ENCODE measurements at regions not wholly inside any gene's neighbourhood (a gene's known extent, or its start where the extent isn't known, plus 50 kb on each side); places are given as distances from the start of the nearest gene placed in this dataset.

DNA sequence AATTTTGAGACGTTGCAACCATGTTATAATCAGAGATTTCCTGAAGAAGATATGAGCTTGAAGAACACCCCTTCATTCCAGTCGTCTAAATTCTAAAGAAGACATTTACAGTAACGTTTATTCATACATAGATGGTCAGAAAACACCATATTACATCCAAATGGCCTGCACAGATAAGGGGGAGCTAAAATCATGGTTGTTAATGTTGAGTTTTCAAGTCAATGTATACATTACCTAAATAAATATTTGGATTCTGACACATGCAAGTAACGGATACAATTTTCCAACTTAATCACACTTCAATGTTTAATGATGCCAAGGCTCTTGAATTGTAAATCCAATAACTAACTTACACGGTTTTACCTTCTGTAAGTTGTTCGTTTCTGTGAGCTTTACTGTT, 318.4 kb downstream of the SLC6A15 start:
- Histone ChIP-seq H3K36me3 (replicated peaks; ENCODE audit: low read depth, low read length) (no peaks in the 10 kb centered on the region), H3K4me3 (ENCODE audit: low read length) (no peak overlapping the region), H3K4me1 (ENCODE audit: low read length) (no peaks in the 10 kb centered on the region), H3K27me3 (ENCODE audit: low read depth, low read length) (no peaks in the 10 kb centered on the region), H3K9me3 (ENCODE audit: insufficient read depth, low read length) (no peaks in the 10 kb centered on the region), H4K20me1 (ENCODE audit: insufficient read depth, low read length) (no peaks in the 10 kb centered on the region), H3K27ac (ENCODE audit: low read length) (no peak overlapping the region), H3K9ac (ENCODE audit: low read length) (no peak overlapping the region), H3K4me2 (ENCODE audit: low read length) (no peak overlapping the region), H2AFZ (ENCODE audit: low read depth, low read length) (no peak overlapping the region), H3K79me2 (ENCODE audit: low read length) (no peaks in the 10 kb centered on the region)
- no peak for TF ChIP-seq EZH2phosphoT487 (IDR thresholded peaks at IDR 0.05; ENCODE audit: low read depth)
- TF ChIP-seq CTCF (IDR thresholded peaks at IDR 0.05; ENCODE audit: low read depth, low read length) = no peak

DNA sequence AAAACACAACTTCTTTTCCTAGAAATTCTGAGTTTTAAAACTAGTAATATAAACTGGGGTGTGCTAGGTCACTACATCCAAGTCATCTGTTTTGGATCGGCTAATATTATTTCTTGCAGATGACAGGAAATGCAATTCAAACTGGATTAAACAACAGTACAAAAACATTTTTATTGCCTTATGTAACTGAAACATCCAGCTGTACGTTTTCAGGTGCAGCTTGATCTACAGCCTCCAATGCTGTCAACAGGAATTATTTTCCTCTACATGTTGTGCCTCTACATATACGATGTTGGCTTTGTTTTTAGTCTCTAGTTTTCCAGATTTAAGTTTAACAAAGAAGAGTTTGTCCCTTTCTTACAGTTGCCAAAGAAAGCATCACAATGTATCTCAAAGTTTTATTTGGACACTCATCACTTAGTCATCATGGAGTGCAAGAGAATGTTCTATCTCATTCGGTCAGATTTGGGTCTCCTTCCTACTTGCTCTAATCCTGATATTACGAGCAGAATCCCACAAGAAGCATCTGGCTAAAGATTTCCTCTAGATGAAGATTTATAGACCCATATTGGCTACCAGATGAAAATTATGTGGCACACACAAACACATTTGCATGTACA, 326.7 kb downstream of the SLC6A15 start:
- H4K20me1 ChIP-seq (ENCODE audit: insufficient read depth, low read length) = no peaks in the 10 kb centered on the region
- H3K9ac ChIP-seq (ENCODE audit: low read length) = no peak overlapping the region
- H3K4me2 ChIP-seq (ENCODE audit: low read length) = no peak overlapping the region
- H3K36me3 ChIP-seq (replicated peaks; ENCODE audit: low read depth, low read length) = no peaks in the 10 kb centered on the region
- no peak overlapping the region for H2AFZ ChIP-seq (ENCODE audit: low read depth, low read length)
- no peaks in the 10 kb centered on the region for H3K9me3 ChIP-seq (ENCODE audit: insufficient read depth, low read length)
- no peak overlapping the region for H3K27ac ChIP-seq (ENCODE audit: low read length)
- no peaks in the 10 kb centered on the region for H3K27me3 ChIP-seq (ENCODE audit: low read depth, low read length)
- no peak for TF ChIP-seq EZH2phosphoT487 (IDR thresholded peaks at IDR 0.05; ENCODE audit: low read depth)
- TF ChIP-seq CTCF (IDR thresholded peaks at IDR 0.05; ENCODE audit: low read depth, low read length) = no peak
- H3K4me3 ChIP-seq (ENCODE audit: low read length) = no peak overlapping the region
- H3K4me1 ChIP-seq (ENCODE audit: low read length) = no peaks in the 10 kb centered on the region
- H3K79me2 ChIP-seq (ENCODE audit: low read length) = no peaks in the 10 kb centered on the region

GRCh38 chr12:84572196-84572595, 340.4 kb downstream of the SLC6A15 start:
- Histone ChIP-seq H3K27ac (ENCODE audit: low read length) (no peak overlapping the region), H4K20me1 (ENCODE audit: insufficient read depth, low read length) (no peaks in the 10 kb centered on the region), H2AFZ (ENCODE audit: low read depth, low read length) (no peak overlapping the region), H3K79me2 (ENCODE audit: low read length) (no peaks in the 10 kb centered on the region), H3K36me3 (replicated peaks; ENCODE audit: low read depth, low read length) (no peaks in the 10 kb centered on the region), H3K4me1 (ENCODE audit: low read length) (no peaks in the 10 kb centered on the region), H3K27me3 (ENCODE audit: low read depth, low read length) (no peaks in the 10 kb centered on the region), H3K4me3 (ENCODE audit: low read length) (no peak overlapping the region), H3K9me3 (ENCODE audit: insufficient read depth, low read length) (no peaks in the 10 kb centered on the region), H3K9ac (ENCODE audit: low read length) (no peak overlapping the region), H3K4me2 (ENCODE audit: low read length) (no peak overlapping the region)
- no peak for TF ChIP-seq EZH2phosphoT487 (IDR thresholded peaks at IDR 0.05; ENCODE audit: low read depth)

- Histone ChIP-seq H3K4me2 (ENCODE audit: low read length) (no peak overlapping the region), H3K27ac (ENCODE audit: low read length) (no peak overlapping the region), H3K27me3 (ENCODE audit: low read depth, low read length) (no peaks in the 10 kb centered on the region), H3K9ac (ENCODE audit: low read length) (no peak overlapping the region), H4K20me1 (ENCODE audit: insufficient read depth, low read length) (no peaks in the 10 kb centered on the region), H3K4me1 (ENCODE audit: low read length) (no peaks in the 10 kb centered on the region), H2AFZ (ENCODE audit: low read depth, low read length) (no peak overlapping the region), H3K4me3 (ENCODE audit: low read length) (no peak overlapping the region), H3K36me3 (replicated peaks; ENCODE audit: low read depth, low read length) (no peaks in the 10 kb centered on the region), H3K79me2 (ENCODE audit: low read length) (no peaks in the 10 kb centered on the region), H3K9me3 (ENCODE audit: insufficient read depth, low read length) (no peaks in the 10 kb centered on the region)
- TF ChIP-seq EZH2phosphoT487 (IDR thresholded peaks at IDR 0.05; ENCODE audit: low read depth) = no peak
- TF ChIP-seq CTCF (IDR thresholded peaks at IDR 0.05; ENCODE audit: low read depth, low read length) = no peak
Observed at GRCh38 chr12:84562331-84562730, 350.3 kb downstream of the SLC6A15 start.
